ENCODE measurements at regions not wholly inside any gene's neighbourhood (a gene's known extent, or its start where the extent isn't known, plus 50 kb on each side); places are given as distances from the start of the nearest gene placed in this dataset.

DNA sequence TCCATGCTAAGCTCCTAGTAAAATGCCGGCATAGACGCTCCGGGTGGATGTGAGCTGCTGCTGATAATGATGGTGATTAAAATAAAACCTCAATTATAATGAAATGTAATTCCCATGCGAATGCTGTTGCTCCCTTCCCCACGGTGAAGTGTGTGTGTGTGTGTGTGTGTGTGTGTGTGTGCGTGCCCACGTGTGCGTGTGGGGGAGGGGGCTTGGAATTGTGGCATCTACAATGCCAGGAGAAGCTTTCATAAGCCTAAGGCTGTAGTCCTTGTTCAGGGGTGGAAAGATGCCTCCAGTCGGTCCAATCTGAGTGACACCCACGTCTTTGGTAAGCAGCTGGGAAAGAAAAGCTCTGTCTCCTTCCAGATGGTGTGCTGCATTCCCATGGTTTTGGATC is 137.9 kb downstream of the CDH26 start:
- H3K4me1 Mint-ChIP-seq, result no peaks in the 10 kb centered on the region
- TF ChIP-seq, protein P1, sequence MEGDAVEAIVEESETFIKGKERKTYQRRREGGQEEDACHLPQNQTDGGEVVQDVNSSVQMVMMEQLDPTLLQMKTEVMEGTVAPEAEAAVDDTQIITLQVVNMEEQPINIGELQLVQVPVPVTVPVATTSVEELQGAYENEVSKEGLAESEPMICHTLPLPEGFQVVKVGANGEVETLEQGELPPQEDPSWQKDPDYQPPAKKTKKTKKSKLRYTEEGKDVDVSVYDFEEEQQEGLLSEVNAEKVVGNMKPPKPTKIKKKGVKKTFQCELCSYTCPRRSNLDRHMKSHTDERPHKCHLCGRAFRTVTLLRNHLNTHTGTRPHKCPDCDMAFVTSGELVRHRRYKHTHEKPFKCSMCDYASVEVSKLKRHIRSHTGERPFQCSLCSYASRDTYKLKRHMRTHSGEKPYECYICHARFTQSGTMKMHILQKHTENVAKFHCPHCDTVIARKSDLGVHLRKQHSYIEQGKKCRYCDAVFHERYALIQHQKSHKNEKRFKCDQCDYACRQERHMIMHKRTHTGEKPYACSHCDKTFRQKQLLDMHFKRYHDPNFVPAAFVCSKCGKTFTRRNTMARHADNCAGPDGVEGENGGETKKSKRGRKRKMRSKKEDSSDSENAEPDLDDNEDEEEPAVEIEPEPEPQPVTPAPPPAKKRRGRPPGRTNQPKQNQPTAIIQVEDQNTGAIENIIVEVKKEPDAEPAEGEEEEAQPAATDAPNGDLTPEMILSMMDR (conservative IDR thresholded peaks at IDR 0.05), result no peak
- no peak for DNase-seq (ENCODE audit: low read depth, low spot score)
- peaks cover 4% of the 10 kb centered on the region for H3K36me3 Mint-ChIP-seq (ENCODE audit: low read depth)
- H3K27me3 Mint-ChIP-seq (ENCODE audit: low read depth), result peaks cover 6% of the 10 kb centered on the region
- no peak overlapping the region for H3K27ac Mint-ChIP-seq (ENCODE audit: unreplicated experiment)
- no peak overlapping the region for H3K4me3 Mint-ChIP-seq
- peaks cover 18% of the 10 kb centered on the region for H3K9me3 Mint-ChIP-seq

DNA sequence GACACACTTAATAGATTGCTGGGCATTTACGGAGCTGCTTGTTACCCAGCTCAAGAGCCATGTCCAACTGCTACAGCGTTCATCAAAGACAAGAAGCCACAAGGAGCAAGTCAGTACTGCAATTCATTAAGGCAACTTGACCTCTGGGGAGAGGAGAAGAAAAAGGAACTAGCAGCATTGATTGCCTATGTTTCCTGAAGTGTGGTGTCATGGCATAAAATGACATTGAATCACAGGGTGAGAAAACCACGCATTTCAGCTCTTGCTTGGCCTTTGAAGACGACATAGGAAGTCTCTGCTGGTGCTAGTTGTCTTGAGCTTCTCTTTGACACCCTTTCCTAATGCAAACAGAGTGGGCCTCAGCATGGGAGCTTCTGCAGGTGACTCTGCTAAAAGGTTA is 139.1 kb downstream of the CDH26 start:
- Mint-ChIP-seq H3K4me3 (no peak overlapping the region), H3K27me3 (ENCODE audit: low read depth) (peaks cover 6% of the 10 kb centered on the region), H3K27ac (ENCODE audit: unreplicated experiment) (no peak overlapping the region), H3K36me3 (ENCODE audit: low read depth) (peaks cover 4% of the 10 kb centered on the region), H3K9me3 (peaks cover 12% of the 10 kb centered on the region), H3K4me1 (no peaks in the 10 kb centered on the region)
- DNase-seq (ENCODE audit: low read depth, low spot score), result no peak
- TF ChIP-seq, protein P1 (conservative IDR thresholded peaks at IDR 0.05), result no peak

DNA sequence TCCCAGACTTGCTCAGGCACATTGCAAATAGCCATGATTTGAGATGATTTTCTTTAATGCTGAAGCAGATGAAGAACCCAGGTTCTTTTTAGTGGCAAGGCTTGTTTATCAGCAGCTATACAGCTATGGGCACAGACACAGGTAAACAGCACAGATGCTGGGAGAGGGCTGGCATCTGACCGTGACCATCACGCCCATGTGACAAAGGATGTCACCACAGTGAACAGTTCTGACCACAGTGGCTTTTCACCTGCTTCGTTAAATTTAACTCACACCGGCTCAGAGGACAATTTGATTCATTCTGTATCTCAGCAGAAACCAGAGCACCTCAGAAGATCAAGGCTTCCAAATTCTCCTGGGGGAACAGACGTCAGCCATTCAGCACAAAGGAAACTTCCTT is 142.6 kb downstream of the CDH26 start:
- no peak for DNase-seq (ENCODE audit: low read depth, low spot score)
- Mint-ChIP-seq H3K36me3 (ENCODE audit: low read depth) (no peaks in the 10 kb centered on the region), H3K27ac (ENCODE audit: unreplicated experiment) (no peak overlapping the region), H3K4me3 (no peak overlapping the region), H3K9me3 (peaks cover 7% of the 10 kb centered on the region), H3K27me3 (ENCODE audit: low read depth) (peaks cover 3% of the 10 kb centered on the region), H3K4me1 (peaks cover 14% of the 10 kb centered on the region)
- TF ChIP-seq, protein P1 (conservative IDR thresholded peaks at IDR 0.05), result no peak

DNA sequence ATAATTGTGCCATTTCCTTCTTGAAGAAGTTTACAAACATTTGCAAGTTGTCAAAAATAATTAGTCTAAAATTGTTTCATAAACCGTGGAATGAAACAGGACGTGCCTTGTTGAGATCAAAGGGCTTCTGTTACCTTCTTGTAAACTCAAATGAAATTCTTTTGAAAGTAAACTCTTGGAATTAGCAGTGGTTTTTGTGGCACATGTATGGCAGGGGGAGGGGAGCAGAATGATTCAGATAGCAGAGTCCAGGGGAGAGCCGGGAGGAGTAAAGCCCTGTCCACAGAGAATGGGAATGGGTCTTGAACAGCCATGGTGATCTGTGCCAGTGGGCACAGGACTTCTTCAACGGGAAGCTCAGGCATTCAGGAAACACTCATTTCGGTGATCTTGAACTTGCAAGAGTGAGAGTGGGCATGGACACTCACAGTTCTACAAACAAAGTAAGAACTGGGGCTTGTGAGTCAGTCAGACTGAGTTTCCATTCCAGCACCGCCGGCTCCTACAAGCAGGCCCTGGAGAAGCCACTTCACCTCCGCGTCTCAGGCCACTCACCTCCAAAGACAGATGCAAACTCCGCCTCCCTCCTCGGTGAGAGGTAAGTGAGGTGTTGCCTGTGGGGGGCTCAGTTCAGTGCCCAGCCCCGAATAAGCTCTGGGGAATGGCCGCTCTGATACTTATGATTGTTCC is 143.1 kb downstream of the CDH26 start:
- no peak for DNase-seq (ENCODE audit: low read depth, low spot score)
- Mint-ChIP-seq H3K4me1 (peaks cover 14% of the 10 kb centered on the region), H3K36me3 (ENCODE audit: low read depth) (no peaks in the 10 kb centered on the region), H3K27me3 (ENCODE audit: low read depth) (peaks cover 3% of the 10 kb centered on the region), H3K4me3 (no peak overlapping the region), H3K27ac (ENCODE audit: unreplicated experiment) (no peak overlapping the region), H3K9me3 (peaks cover 7% of the 10 kb centered on the region)
- TF ChIP-seq, protein P1 (conservative IDR thresholded peaks at IDR 0.05), result no peak

DNA sequence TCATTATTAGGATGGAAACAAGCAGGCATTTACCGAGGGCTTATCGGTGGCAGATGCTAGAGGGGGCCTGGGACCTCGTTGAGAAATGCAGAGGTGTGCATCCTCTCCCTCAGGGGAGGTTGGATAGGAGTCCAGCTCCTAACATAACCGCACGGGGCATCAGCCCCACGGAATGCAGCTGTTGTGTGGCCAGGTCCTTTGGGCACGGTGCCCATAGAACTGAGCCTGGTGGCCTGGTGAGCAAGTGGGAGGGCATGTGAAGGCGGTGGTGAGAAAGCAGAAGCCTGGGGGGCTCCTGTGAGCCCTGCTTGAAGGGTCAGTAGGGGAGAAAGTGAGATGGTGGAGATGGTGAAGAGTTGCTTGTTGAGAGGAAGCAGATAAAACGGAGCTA is 143.7 kb downstream of the CDH26 start:
- H3K4me1 Mint-ChIP-seq, result peaks cover 14% of the 10 kb centered on the region
- no peak overlapping the region for H3K27ac Mint-ChIP-seq (ENCODE audit: unreplicated experiment)
- TF ChIP-seq, protein P1 (conservative IDR thresholded peaks at IDR 0.05), result no peak
- H3K36me3 Mint-ChIP-seq (ENCODE audit: low read depth), result no peaks in the 10 kb centered on the region
- no peak overlapping the region for H3K4me3 Mint-ChIP-seq
- peaks cover 7% of the 10 kb centered on the region for H3K9me3 Mint-ChIP-seq
- no peak for DNase-seq (ENCODE audit: low read depth, low spot score)
- H3K27me3 Mint-ChIP-seq (ENCODE audit: low read depth), result peaks cover 3% of the 10 kb centered on the region

Data from neural crest cell (in vitro differentiated cells).